ENCODE measurements at regions not wholly inside any gene's neighbourhood (a gene's known extent, or its start where the extent isn't known, plus 50 kb on each side); places are given as distances from the start of the nearest gene placed in this dataset.

- Mint-ChIP-seq H3K27me3 (ENCODE audit: low read depth, poor library complexity) (peaks cover 31% of the 10 kb centered on the region), H3K4me1 (peaks cover 15% of the 10 kb centered on the region), H3K27ac (no peak overlapping the region), H3K36me3 (ENCODE audit: low read depth) (no peaks in the 10 kb centered on the region), H3K9me3 (no peaks in the 10 kb centered on the region), H3K4me3 (no peak overlapping the region)
- no peak for DNase-seq
- no peak for TF ChIP-seq CTCF (IDR thresholded peaks at IDR 0.05)
Measured at GRCh38 chr19:30671367-30671619, 299.1 kb downstream of the ZNF536 start.

- TF ChIP-seq CTCF (IDR thresholded peaks at IDR 0.05), result no peak
- Mint-ChIP-seq H3K36me3 (ENCODE audit: low read depth) (no peaks in the 10 kb centered on the region), H3K9me3 (no peaks in the 10 kb centered on the region), H3K4me1 (peaks cover 15% of the 10 kb centered on the region), H3K4me3 (no peak overlapping the region), H3K27me3 (ENCODE audit: low read depth, poor library complexity) (peaks cover 31% of the 10 kb centered on the region), H3K27ac (no peak overlapping the region)
- no peak for DNase-seq
Measured at GRCh38 chr19:30670562-30671366, 298.6 kb downstream of the ZNF536 start.

- no peak for DNase-seq
- H3K9me3 Mint-ChIP-seq, result no peaks in the 10 kb centered on the region
- peaks cover 16% of the 10 kb centered on the region for H3K4me1 Mint-ChIP-seq
- no peaks in the 10 kb centered on the region for H3K36me3 Mint-ChIP-seq (ENCODE audit: low read depth)
- no peak for TF ChIP-seq CTCF (IDR thresholded peaks at IDR 0.05)
- peaks cover 28% of the 10 kb centered on the region for H3K27me3 Mint-ChIP-seq (ENCODE audit: low read depth, poor library complexity)
- no peak overlapping the region for H3K4me3 Mint-ChIP-seq
- H3K27ac Mint-ChIP-seq, result no peak overlapping the region
Measured at GRCh38 chr19:30670011-30670329, 297.8 kb downstream of the ZNF536 start.

GRCh38 chr19:30669329-30670010 lies 297.3 kb downstream of the ZNF536 start:
- H3K27me3 Mint-ChIP-seq (ENCODE audit: low read depth, poor library complexity), result peaks cover 22% of the 10 kb centered on the region
- no peaks in the 10 kb centered on the region for H3K9me3 Mint-ChIP-seq
- DNase-seq, result peak; percentile 91
- H3K4me3 Mint-ChIP-seq, result no peak overlapping the region
- H3K4me1 Mint-ChIP-seq, result peaks cover 21% of the 10 kb centered on the region
- no peaks in the 10 kb centered on the region for H3K36me3 Mint-ChIP-seq (ENCODE audit: low read depth)
- peak; percentile 90 for TF ChIP-seq CTCF (IDR thresholded peaks at IDR 0.05)
- H3K27ac Mint-ChIP-seq, result no peak overlapping the region

GRCh38 chr19:30668521-30669155 lies 296.5 kb downstream of the ZNF536 start:
- H3K4me1 Mint-ChIP-seq, result peaks cover 27% of the 10 kb centered on the region
- H3K4me3 Mint-ChIP-seq, result no peak overlapping the region
- peaks cover 17% of the 10 kb centered on the region for H3K27me3 Mint-ChIP-seq (ENCODE audit: low read depth, poor library complexity)
- DNase-seq, result peak; percentile 33
- H3K9me3 Mint-ChIP-seq, result no peaks in the 10 kb centered on the region
- H3K27ac Mint-ChIP-seq, result no peak overlapping the region
- H3K36me3 Mint-ChIP-seq (ENCODE audit: low read depth), result no peaks in the 10 kb centered on the region
- no peak for TF ChIP-seq CTCF (IDR thresholded peaks at IDR 0.05)

Data from nephron progenitor cell (in vitro differentiated cells).